ENCODE measurements at regions not wholly inside any gene's neighbourhood (a gene's known extent, or its start where the extent isn't known, plus 50 kb on each side); places are given as distances from the start of the nearest gene placed in this dataset.

GRCh38 chr5:165495829-165496380, 1990.5 kb downstream of the MAT2B start:
- no peak for ATAC-seq
- no peak overlapping the region for H3K27ac ChIP-seq
- no peak overlapping the region for H3K4me3 ChIP-seq
- TF ChIP-seq POLR2A (IDR thresholded peaks at IDR 0.05), result no peak
- TF ChIP-seq, protein P1, sequence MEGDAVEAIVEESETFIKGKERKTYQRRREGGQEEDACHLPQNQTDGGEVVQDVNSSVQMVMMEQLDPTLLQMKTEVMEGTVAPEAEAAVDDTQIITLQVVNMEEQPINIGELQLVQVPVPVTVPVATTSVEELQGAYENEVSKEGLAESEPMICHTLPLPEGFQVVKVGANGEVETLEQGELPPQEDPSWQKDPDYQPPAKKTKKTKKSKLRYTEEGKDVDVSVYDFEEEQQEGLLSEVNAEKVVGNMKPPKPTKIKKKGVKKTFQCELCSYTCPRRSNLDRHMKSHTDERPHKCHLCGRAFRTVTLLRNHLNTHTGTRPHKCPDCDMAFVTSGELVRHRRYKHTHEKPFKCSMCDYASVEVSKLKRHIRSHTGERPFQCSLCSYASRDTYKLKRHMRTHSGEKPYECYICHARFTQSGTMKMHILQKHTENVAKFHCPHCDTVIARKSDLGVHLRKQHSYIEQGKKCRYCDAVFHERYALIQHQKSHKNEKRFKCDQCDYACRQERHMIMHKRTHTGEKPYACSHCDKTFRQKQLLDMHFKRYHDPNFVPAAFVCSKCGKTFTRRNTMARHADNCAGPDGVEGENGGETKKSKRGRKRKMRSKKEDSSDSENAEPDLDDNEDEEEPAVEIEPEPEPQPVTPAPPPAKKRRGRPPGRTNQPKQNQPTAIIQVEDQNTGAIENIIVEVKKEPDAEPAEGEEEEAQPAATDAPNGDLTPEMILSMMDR (IDR thresholded peaks at IDR 0.05 in 4 of 5, conservative IDR thresholded peaks at IDR 0.05 in 1 of 5), result no peak
- H3K4me1 ChIP-seq, result no peaks in the 10 kb centered on the region
- no peak for DNase-seq
- H3K9me3 ChIP-seq, result no peaks in the 10 kb centered on the region
- in situ Hi-C loops (cut with MboI; ENCODE audit: low sequenced_read_pairs in 4 of 4), result no loop called here
- no peaks in the 10 kb centered on the region for H3K36me3 ChIP-seq
- no peaks in the 10 kb centered on the region for H3K27me3 ChIP-seq
- intact Hi-C loops (cut with DNase I; ENCODE audit: low total_unique reads), result no loop called here

GRCh38 chr5:165497707-165498106, 1992.3 kb downstream of the MAT2B start:
- Histone ChIP-seq H3K9me3 (no peaks in the 10 kb centered on the region), H3K27ac (no peak overlapping the region), H3K4me1 (no peaks in the 10 kb centered on the region), H3K4me3 (no peak overlapping the region), H3K27me3 (no peaks in the 10 kb centered on the region), H3K36me3 (no peaks in the 10 kb centered on the region)
- no peak for TF ChIP-seq POLR2A (IDR thresholded peaks at IDR 0.05)
- TF ChIP-seq, protein P1 (IDR thresholded peaks at IDR 0.05 in 4 of 5, conservative IDR thresholded peaks at IDR 0.05 in 1 of 5), result no peak
- intact Hi-C loops (cut with DNase I; ENCODE audit: low total_unique reads) (no loop called here), in situ Hi-C loops (cut with MboI; ENCODE audit: low sequenced_read_pairs in 4 of 4) (no loop called here)
- ATAC-seq (no peak), DNase-seq (no peak)

DNA sequence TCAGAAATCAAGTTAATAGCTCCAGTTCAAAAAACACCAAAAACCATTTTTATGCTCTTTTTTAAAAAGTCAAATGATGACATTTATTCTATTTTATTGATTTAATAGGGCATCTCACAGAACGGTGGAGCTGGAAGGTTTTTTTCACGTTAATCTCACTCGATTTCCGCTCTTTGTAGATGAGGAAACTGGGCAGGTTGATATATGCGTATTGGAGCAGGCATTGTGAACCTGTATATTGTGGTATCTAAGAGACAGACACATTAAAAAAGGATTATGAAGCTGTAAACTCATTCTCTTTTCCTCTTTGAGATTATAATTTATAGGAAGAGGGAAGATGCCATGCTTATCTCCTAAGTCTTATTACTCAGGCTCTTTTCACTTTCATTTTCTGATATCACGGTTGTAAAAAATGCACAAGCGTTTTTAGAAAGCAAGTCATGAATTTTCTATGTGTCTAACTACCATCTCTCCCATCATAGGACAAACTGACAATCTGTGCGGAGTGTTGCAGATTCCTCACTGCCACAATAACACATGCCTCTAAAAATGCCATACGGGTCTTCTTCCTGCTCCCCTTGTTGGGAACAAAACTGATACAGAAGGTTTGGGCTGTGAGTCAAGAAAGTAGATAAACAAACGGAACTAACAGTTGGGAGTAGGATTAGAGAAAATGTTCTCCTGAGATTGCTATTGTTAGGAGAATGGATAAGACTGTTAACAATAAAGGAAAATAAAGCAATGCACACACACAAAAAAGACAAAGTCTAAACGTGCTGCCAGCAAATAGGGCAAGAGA, 1997.7 kb downstream of the MAT2B start:
- in situ Hi-C loops (cut with MboI; ENCODE audit: low sequenced_read_pairs in 4 of 4), result no loop called here
- intact Hi-C loops (cut with DNase I; ENCODE audit: low total_unique reads), result no loop called here
- ATAC-seq, result no peak

GRCh38 chr5:165504674-165505073, 1999.3 kb downstream of the MAT2B start:
- no peaks in the 10 kb centered on the region for H3K9me3 ChIP-seq
- H3K4me3 ChIP-seq, result no peak overlapping the region
- no peaks in the 10 kb centered on the region for H3K36me3 ChIP-seq
- TF ChIP-seq, protein P1 (IDR thresholded peaks at IDR 0.05 in 4 of 5, conservative IDR thresholded peaks at IDR 0.05 in 1 of 5), result no peak
- no peaks in the 10 kb centered on the region for H3K27me3 ChIP-seq
- ATAC-seq (no peak), DNase-seq (no peak)
- intact Hi-C loops (cut with DNase I; ENCODE audit: low total_unique reads) (no loop called here), in situ Hi-C loops (cut with MboI; ENCODE audit: low sequenced_read_pairs in 4 of 4) (no loop called here)
- H3K4me1 ChIP-seq, result no peaks in the 10 kb centered on the region
- H3K27ac ChIP-seq, result no peak overlapping the region

More for the DNA sequence above, 1997.7 kb downstream of the MAT2B start:
- no peak for DNase-seq
- H3K9me3 ChIP-seq, result no peaks in the 10 kb centered on the region
- no peaks in the 10 kb centered on the region for H3K4me1 ChIP-seq
- no peaks in the 10 kb centered on the region for H3K36me3 ChIP-seq
- H3K4me3 ChIP-seq, result no peak overlapping the region
- no peaks in the 10 kb centered on the region for H3K27me3 ChIP-seq
- no peak overlapping the region for H3K27ac ChIP-seq
- TF ChIP-seq, protein P1 (IDR thresholded peaks at IDR 0.05 in 4 of 5, conservative IDR thresholded peaks at IDR 0.05 in 1 of 5), result no peak
- no peak for TF ChIP-seq POLR2A (IDR thresholded peaks at IDR 0.05)

Measured in gastrocnemius medialis (tissue), 4 donors.